CD4-positive, alpha-beta T cell (primary cell): ENCODE measurements at regions not wholly inside any gene's neighbourhood (a gene's known extent, or its start where the extent isn't known, plus 50 kb on each side); places are given as distances from the start of the nearest gene placed in this dataset.
"Not testable (repeated sequence)": the region's sequence is repeated elsewhere in the genome, so short reads cannot be mapped to it uniquely, and the experiment has no call there.

Source experiments
- ATAC-seq: fragments of 200-7000 bp; cut with Tn5 transposase; one replicate; pipeline ENCODE4 v1.10.0; 2022; ENCODE audit warnings: mild to moderate bottlenecking; ENCODE audit not compliant: poor library complexity
- CTCF ChIA-PET: fragments of 350-600 bp; sonication (Branson Sonifier 250); formaldehyde crosslinking; loops from one replicate; lab custom pipeline; 2021; ENCODE audit warnings: antibody characterized with exemption, inconsistent platforms; lab: Charles Lee
- POLR2A ChIA-PET: fragments of 350-600 bp; sonication (Branson Sonifier 250); formaldehyde crosslinking; loops from one replicate; lab custom pipeline; 2021; ENCODE audit warnings: antibody characterized with exemption, inconsistent platforms; lab: Charles Lee
- DNase-seq, 14 experiments: peaks; one replicate each; pipeline ENCODE4 v3.0.0-alpha.2; 2013 to 2020; ENCODE audit warnings: mixed read lengths in 2 of 14
- H3K27ac ChIP-seq, 2 donors: one replicate each; pipeline versions ENCODE4 v1.5.1 to v1.7.0; 2013; ENCODE audit warnings: low read length in 2 of 2, low read depth in 1 of 2, mild to moderate bottlenecking in 1 of 2
- H3K27me3 ChIP-seq, 2 experiments: 1 replicate in 1 of 2; 2 replicates in 1 of 2; pipeline versions ENCODE4 v1.6.1 to v1.7.0; 2013; ENCODE audit warnings: low read length in 2 of 2, control low read depth in 1 of 2, mild to moderate bottlenecking in 1 of 2, moderate library complexity in 1 of 2; ENCODE audit not compliant: insufficient read depth in 2 of 2, control insufficient read depth in 1 of 2
- H3K36me3 ChIP-seq: one replicate; pipeline ENCODE4 v1.6.1; 2013; ENCODE audit warnings: low read length, control low read depth; ENCODE audit not compliant: insufficient read depth
- H3K4me1 ChIP-seq: one replicate; pipeline ENCODE4 v1.6.1; 2013; ENCODE audit warnings: low read length, control low read depth; ENCODE audit not compliant: insufficient read depth
- H3K4me3 ChIP-seq: one replicate; pipeline ENCODE4 v1.5.1; 2013; ENCODE audit warnings: mild to moderate bottlenecking, low read length, moderate library complexity
- H3K9me3 ChIP-seq, 2 experiments: 1 replicate in 1 of 2; 2 replicates in 1 of 2; pipeline versions ENCODE4 v1.6.1 to v1.7.0; 2013; ENCODE audit warnings: low read length in 2 of 2, mild to moderate bottlenecking in 2 of 2, control low read depth in 1 of 2, moderate library complexity in 1 of 2; ENCODE audit not compliant: control insufficient read depth in 1 of 2, insufficient read depth in 1 of 2
- H3K27ac Mint-ChIP-seq: one replicate; pipeline ENCODE4 v1.8.0; 2020; ENCODE audit warnings: mixed read lengths
- H3K27me3 Mint-ChIP-seq: one replicate; pipeline ENCODE4 v1.8.0; 2021; ENCODE audit warnings: mixed read lengths
- H3K36me3 Mint-ChIP-seq: one replicate; pipeline ENCODE4 v1.8.0; 2021; ENCODE audit warnings: low read depth, mixed read lengths
- H3K4me1 Mint-ChIP-seq: one replicate; pipeline ENCODE4 v1.8.0; 2021; ENCODE audit warnings: low read depth, mixed read lengths
- H3K4me3 Mint-ChIP-seq: one replicate; pipeline ENCODE4 v1.8.0; 2020; ENCODE audit warnings: mild to moderate bottlenecking, mixed read lengths
- H3K9me3 Mint-ChIP-seq: one replicate; pipeline ENCODE4 v1.8.0; 2020; ENCODE audit warnings: mixed read lengths
- intact Hi-C, 2 experiments: fragments of 100-400 bp; cut with DNase I in 1 of 2; cut with micrococcal nuclease in 1 of 2; formaldehyde crosslinking; loops; one replicate each; pipeline versions ENCODE4 v1.15.1 to v1.9.0; 2023 to 2025; cut with DNase I, micrococcal nuclease
- TF ChIP-seq, protein P1 (sequence below): fragments of 200-600 bp; IDR thresholded peaks from one replicate; pipeline ENCODE4 v1.8.0; 2022; ENCODE audit warnings: antibody characterized with exemption, mild to moderate bottlenecking

DNA sequence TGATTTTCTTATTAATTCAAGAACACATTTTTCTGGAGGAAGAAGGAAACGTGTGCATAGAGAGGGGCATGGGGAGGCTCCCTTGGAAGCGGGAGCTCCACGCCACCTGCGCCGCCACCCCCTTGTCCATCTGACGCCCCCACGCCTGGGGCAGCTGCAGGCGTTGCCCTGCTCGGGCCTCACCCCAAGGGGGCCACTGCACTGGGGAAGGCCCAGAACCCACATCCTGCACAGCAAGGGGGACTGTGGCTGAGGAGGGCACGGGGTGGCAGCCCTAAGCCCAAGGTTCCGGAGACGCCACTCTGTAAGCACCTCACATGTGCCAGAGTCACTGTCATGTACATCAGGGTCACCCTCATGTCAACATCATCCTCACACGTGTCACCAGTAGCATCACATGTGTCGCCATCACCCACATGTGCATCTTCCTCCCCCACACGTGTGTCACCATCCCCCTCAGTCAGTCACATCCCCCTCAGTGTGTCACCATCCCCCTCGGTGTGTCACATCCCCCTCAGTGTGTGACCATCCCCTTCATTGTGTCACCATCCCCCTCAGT is 486.7 kb upstream of the SALL3 start:
- H3K4me3 Mint-ChIP-seq, result no peak overlapping the region
- H3K27ac Mint-ChIP-seq, result no peak overlapping the region
- Histone ChIP-seq H3K27me3 (no peaks in the 10 kb centered on the region), H3K9me3 (peaks cover 0 to 42% of the 10 kb centered on the region in 2 experiments), H3K4me1 (no peaks in the 10 kb centered on the region), H3K27ac (no peak overlapping the region), H3K36me3 (no peaks in the 10 kb centered on the region), H3K4me3 (no peak overlapping the region)
- ChIA-PET POLR2A (no interaction called here), CTCF (no interaction called here)
- no peaks in the 10 kb centered on the region for H3K9me3 Mint-ChIP-seq
- peaks cover 4% of the 10 kb centered on the region for H3K27me3 Mint-ChIP-seq
- no peaks in the 10 kb centered on the region for H3K4me1 Mint-ChIP-seq
- TF ChIP-seq, protein P1, sequence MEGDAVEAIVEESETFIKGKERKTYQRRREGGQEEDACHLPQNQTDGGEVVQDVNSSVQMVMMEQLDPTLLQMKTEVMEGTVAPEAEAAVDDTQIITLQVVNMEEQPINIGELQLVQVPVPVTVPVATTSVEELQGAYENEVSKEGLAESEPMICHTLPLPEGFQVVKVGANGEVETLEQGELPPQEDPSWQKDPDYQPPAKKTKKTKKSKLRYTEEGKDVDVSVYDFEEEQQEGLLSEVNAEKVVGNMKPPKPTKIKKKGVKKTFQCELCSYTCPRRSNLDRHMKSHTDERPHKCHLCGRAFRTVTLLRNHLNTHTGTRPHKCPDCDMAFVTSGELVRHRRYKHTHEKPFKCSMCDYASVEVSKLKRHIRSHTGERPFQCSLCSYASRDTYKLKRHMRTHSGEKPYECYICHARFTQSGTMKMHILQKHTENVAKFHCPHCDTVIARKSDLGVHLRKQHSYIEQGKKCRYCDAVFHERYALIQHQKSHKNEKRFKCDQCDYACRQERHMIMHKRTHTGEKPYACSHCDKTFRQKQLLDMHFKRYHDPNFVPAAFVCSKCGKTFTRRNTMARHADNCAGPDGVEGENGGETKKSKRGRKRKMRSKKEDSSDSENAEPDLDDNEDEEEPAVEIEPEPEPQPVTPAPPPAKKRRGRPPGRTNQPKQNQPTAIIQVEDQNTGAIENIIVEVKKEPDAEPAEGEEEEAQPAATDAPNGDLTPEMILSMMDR, result no peak
- ATAC-seq (no peak), DNase-seq (no peak)
- intact Hi-C loops, result no loop called here
- H3K36me3 Mint-ChIP-seq, result no peaks in the 10 kb centered on the region

DNA sequence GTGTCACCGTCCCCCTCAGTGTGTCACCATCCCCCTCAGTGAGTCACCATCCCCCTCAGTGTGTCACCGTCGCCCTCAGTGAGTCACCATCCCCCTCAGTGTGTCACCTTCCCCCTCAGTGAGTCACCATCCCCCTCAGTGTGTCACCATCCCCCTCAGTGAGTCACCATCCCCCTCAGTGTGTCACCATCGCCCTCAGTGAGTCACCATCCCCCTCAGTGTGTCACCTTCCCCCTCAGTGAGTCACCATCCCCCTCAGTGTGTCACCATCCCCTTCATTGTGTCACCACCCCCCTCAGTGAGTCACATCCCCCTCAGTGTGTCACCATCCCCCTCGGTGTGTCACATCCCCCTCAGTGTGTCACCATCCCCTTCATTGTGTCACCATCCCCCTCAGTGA is 486.1 kb upstream of the SALL3 start:
- POLR2A ChIA-PET, H3K4me1 Mint-ChIP-seq, H3K4me3 ChIP-seq, H3K9me3 Mint-ChIP-seq, H3K36me3 ChIP-seq, H3K27ac Mint-ChIP-seq, DNase-seq, H3K4me3 Mint-ChIP-seq, H3K36me3 Mint-ChIP-seq, H3K27ac ChIP-seq, CTCF ChIA-PET, ATAC-seq, H3K4me1 ChIP-seq, intact Hi-C loops, H3K27me3 Mint-ChIP-seq, H3K27me3 ChIP-seq: not testable (repeated sequence)
- peaks cover 0 to 48% of the 10 kb centered on the region in 2 experiments for H3K9me3 ChIP-seq

DNA sequence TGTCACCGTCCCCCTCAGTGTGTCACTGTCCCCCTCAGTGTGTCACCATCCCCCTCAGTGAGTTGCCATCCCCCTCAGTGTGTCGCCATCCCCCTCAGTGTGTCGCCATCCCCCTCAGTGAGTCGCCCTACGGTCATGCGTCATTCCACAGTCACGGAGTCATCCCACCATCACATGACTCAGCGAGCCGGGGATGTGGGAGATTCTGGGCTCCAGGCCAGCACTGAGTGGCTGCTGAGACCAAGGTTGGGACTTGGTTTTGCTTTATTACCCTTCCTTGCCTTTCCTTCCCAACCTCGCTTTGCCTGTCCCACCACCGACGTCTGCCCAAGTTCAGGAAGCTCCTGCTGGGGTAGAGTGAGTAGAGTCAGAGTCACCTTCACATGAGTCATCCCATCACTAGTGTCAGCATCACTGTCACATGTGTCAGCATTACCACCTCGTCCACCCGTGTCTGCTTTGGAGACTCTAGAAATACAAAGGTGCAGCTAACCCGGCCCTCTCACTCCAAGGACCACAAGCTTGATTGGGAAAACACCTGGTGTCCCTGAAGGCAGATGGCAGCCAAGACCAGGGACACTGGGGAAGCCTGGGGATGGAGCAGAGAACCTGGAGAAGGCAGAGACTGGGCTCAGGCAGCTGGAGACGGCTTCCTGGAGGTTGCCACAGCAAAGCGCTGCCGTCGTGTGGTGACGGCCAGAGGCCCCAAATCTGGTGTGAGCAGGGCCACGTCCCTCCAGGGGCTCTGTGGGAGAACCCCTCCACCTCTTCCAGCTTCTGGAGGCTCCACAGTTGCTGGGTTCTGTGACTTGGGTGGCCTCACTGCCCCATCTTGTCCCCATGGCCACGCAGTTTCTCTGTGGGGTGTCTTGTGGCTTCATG is 485.2 kb upstream of the SALL3 start:
- Mint-ChIP-seq H3K4me3 (no peak overlapping the region), H3K36me3 (no peaks in the 10 kb centered on the region), H3K27ac (no peak overlapping the region), H3K4me1 (no peaks in the 10 kb centered on the region), H3K27me3 (no peaks in the 10 kb centered on the region), H3K9me3 (no peaks in the 10 kb centered on the region)
- Histone ChIP-seq H3K27me3 (no peaks in the 10 kb centered on the region), H3K4me1 (no peaks in the 10 kb centered on the region), H3K27ac (no peak overlapping the region), H3K4me3 (no peak overlapping the region), H3K36me3 (no peaks in the 10 kb centered on the region), H3K9me3 (peaks cover 0 to 56% of the 10 kb centered on the region in 2 experiments)
- no peak for DNase-seq
- TF ChIP-seq, protein P1, result no peak
- ChIA-PET POLR2A (no interaction called here), CTCF (no interaction called here)
- intact Hi-C loops, result no loop called here
- ATAC-seq, result no peak
